ENCODE measurements at regions not wholly inside any gene's neighbourhood (a gene's known extent, or its start where the extent isn't known, plus 50 kb on each side); places are given as distances from the start of the nearest gene placed in this dataset.

DNA sequence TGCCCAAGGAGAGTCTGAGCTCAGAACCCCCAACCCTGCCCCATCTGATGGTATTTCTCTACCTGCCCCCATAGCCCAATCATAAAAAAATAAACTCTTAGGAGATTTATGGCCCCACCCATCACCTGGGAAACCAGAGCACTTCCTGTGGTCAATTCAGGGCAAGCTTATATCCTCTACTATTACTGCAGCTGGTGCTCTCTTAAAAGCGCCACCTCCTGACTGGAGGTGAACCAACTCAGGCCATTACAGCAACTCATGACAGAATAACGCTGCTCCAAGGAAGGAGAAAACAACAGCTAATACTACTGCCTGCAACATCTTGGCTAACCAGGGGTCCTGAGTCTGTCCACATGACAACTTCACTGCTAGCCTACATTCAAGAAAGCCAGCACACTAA, 195.7 kb downstream of the MTCL1 start:
- ChIA-PET POLR2A (no interaction called here), CTCF (interaction anchor here (1.1 kb wide), 1 partner anchor 9 kb away, joined by 4 read pairs; no protein-coding TSS in a partner anchor)
- H3K27ac ChIP-seq (ENCODE audit: low read length in 2 of 2), result no peak overlapping the region
- Mint-ChIP-seq H3K4me3 (no peak overlapping the region), H3K27me3 (no peaks in the 10 kb centered on the region), H3K4me1 (peaks cover 12% of the 10 kb centered on the region), H3K9me3 (ENCODE audit: insufficient read depth) (peaks cover 2% of the 10 kb centered on the region), H3K27ac (no peak overlapping the region)
- DNase-seq (no peak), ATAC-seq (ENCODE audit: low read depth) (no peak)
- intact Hi-C loops (cut with micrococcal nuclease), result no loop called here
- H3K27me3 ChIP-seq (replicated peaks in 1 of 4; ENCODE audit: control extremely low read depth in 1 of 4, control insufficient read depth in 3 of 4, insufficient read depth in 4 of 4, low read length in 3 of 4), result no peaks in the 10 kb centered on the region
- H3K4me3 ChIP-seq (ENCODE audit: control extremely low read depth in 1 of 5, extremely low read depth in 1 of 5, insufficient read depth in 1 of 5, low read depth in 2 of 5, low read length in 4 of 5), result no peak overlapping the region
- TF ChIP-seq EZH2 (IDR thresholded peaks at IDR 0.05; ENCODE audit: borderline replicate concordance, insufficient read depth, low read depth, low read length, poor library complexity, severe bottlenecking), result no peak
- TF ChIP-seq, protein P1, sequence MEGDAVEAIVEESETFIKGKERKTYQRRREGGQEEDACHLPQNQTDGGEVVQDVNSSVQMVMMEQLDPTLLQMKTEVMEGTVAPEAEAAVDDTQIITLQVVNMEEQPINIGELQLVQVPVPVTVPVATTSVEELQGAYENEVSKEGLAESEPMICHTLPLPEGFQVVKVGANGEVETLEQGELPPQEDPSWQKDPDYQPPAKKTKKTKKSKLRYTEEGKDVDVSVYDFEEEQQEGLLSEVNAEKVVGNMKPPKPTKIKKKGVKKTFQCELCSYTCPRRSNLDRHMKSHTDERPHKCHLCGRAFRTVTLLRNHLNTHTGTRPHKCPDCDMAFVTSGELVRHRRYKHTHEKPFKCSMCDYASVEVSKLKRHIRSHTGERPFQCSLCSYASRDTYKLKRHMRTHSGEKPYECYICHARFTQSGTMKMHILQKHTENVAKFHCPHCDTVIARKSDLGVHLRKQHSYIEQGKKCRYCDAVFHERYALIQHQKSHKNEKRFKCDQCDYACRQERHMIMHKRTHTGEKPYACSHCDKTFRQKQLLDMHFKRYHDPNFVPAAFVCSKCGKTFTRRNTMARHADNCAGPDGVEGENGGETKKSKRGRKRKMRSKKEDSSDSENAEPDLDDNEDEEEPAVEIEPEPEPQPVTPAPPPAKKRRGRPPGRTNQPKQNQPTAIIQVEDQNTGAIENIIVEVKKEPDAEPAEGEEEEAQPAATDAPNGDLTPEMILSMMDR (IDR thresholded peaks at IDR 0.05), result no peak
- no peak overlapping the region for H3K9ac ChIP-seq (ENCODE audit: low read length)
- H4K20me1 ChIP-seq (ENCODE audit: control insufficient read depth, insufficient read depth, low read length, poor library complexity, severe bottlenecking), result no peaks in the 10 kb centered on the region
- peaks cover 8 to 9% of the 10 kb centered on the region in 2 donors for H3K4me1 ChIP-seq (ENCODE audit: control insufficient read depth in 2 of 2, insufficient read depth in 2 of 2, low read length in 2 of 2)
- no peak overlapping the region for H2AFZ ChIP-seq (ENCODE audit: insufficient read depth, low read depth, low read length, poor library complexity, severe bottlenecking)
- peaks cover 0 to 15% (median 0%) of the 10 kb centered on the region in 3 donors for H3K9me3 ChIP-seq (ENCODE audit: control extremely low read depth in 1 of 3, control insufficient read depth in 2 of 3, insufficient read depth in 1 of 3, low read length in 2 of 3)
- no peaks in the 10 kb centered on the region for H3K36me3 ChIP-seq (replicated peaks in 1 of 2; ENCODE audit: control extremely low read depth in 1 of 2, control insufficient read depth in 1 of 2, extremely low read depth in 1 of 2, insufficient read depth in 2 of 2, low read length in 1 of 2)
- H3K4me2 ChIP-seq (replicated peaks; ENCODE audit: low read depth, low read length, poor library complexity, severe bottlenecking), result no peak overlapping the region
- 95% methylated on average over 2 of the region's 2 CpGs for WGBS (ENCODE audit: insufficient coverage)
- no peaks in the 10 kb centered on the region for H3K79me2 ChIP-seq (ENCODE audit: control insufficient read depth, insufficient read depth, low read length)

DNA sequence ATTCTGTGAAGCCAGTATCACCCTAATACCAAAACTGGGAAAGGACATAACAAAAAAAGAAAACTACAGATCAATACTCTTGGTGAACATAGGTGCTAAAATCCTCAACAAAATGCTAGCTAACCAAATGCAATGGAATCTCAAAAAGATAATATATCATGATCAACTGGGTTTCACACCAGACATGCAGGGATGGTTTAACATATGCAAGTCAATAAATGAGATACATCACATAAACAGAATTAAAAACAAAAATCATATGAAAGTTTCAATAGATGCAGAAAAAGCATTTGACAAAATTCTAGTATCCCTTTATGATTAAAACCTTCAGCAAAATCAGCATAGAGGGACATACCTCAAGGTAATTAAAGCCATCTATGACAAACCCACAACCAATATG, 198.2 kb upstream of the NDUFV2 start:
- intact Hi-C loops (cut with micrococcal nuclease), result no loop called here
- Histone ChIP-seq H3K4me3 (ENCODE audit: control extremely low read depth in 1 of 5, extremely low read depth in 1 of 5, insufficient read depth in 1 of 5, low read depth in 2 of 5, low read length in 4 of 5) (no peak overlapping the region), H4K20me1 (ENCODE audit: control insufficient read depth, insufficient read depth, low read length, poor library complexity, severe bottlenecking) (no peaks in the 10 kb centered on the region), H3K9me3 (ENCODE audit: control extremely low read depth in 1 of 3, control insufficient read depth in 2 of 3, insufficient read depth in 1 of 3, low read length in 2 of 3) (peaks cover 0 to 16% (median 1%) of the 10 kb centered on the region in 3 donors), H3K4me2 (replicated peaks; ENCODE audit: low read depth, low read length, poor library complexity, severe bottlenecking) (no peak overlapping the region), H3K79me2 (ENCODE audit: control insufficient read depth, insufficient read depth, low read length) (no peaks in the 10 kb centered on the region), H3K27me3 (replicated peaks in 1 of 4; ENCODE audit: control extremely low read depth in 1 of 4, control insufficient read depth in 3 of 4, insufficient read depth in 4 of 4, low read length in 3 of 4) (no peaks in the 10 kb centered on the region), H3K4me1 (ENCODE audit: control insufficient read depth in 2 of 2, insufficient read depth in 2 of 2, low read length in 2 of 2) (peaks cover 8 to 12% of the 10 kb centered on the region in 2 donors), H3K27ac (ENCODE audit: low read length in 2 of 2) (no peak overlapping the region), H2AFZ (ENCODE audit: insufficient read depth, low read depth, low read length, poor library complexity, severe bottlenecking) (no peak overlapping the region), H3K9ac (ENCODE audit: low read length) (no peak overlapping the region), H3K36me3 (replicated peaks in 1 of 2; ENCODE audit: control extremely low read depth in 1 of 2, control insufficient read depth in 1 of 2, extremely low read depth in 1 of 2, insufficient read depth in 2 of 2, low read length in 1 of 2) (no peaks in the 10 kb centered on the region)
- no peak overlapping the region for H3K4me3 Mint-ChIP-seq
- H3K27me3 Mint-ChIP-seq, result no peaks in the 10 kb centered on the region
- peaks cover 14% of the 10 kb centered on the region for H3K4me1 Mint-ChIP-seq
- DNase-seq, result no peak
- no peak overlapping the region for H3K27ac Mint-ChIP-seq
- ChIA-PET CTCF (no interaction called here), POLR2A (interaction anchor here (0.7 kb wide), 1 partner anchor 359 kb away, joined by 4 read pairs; no protein-coding TSS in a partner anchor)
- peaks cover 5% of the 10 kb centered on the region for H3K9me3 Mint-ChIP-seq (ENCODE audit: insufficient read depth)
- no peak for ATAC-seq (ENCODE audit: low read depth)
- TF ChIP-seq, protein P1 (IDR thresholded peaks at IDR 0.05), result no peak
- no peak for TF ChIP-seq EZH2 (IDR thresholded peaks at IDR 0.05; ENCODE audit: borderline replicate concordance, insufficient read depth, low read depth, low read length, poor library complexity, severe bottlenecking)
